Endometrial microvascular endothelial cells (primary cell): ENCODE measurements at regions not wholly inside any gene's neighbourhood (a gene's known extent, or its start where the extent isn't known, plus 50 kb on each side); places are given as distances from the start of the nearest gene placed in this dataset.

ENCODE experiments used
- in situ Hi-C: cut with HindIII; loops from 2 replicates; pipeline ENCODE4 v1.10.0; 2017; ENCODE audit warnings: low sequenced_read_pairs, low pct_unique_long_range_greater_than_20kb; ENCODE audit errors: inconsistent ontology term

DNA sequence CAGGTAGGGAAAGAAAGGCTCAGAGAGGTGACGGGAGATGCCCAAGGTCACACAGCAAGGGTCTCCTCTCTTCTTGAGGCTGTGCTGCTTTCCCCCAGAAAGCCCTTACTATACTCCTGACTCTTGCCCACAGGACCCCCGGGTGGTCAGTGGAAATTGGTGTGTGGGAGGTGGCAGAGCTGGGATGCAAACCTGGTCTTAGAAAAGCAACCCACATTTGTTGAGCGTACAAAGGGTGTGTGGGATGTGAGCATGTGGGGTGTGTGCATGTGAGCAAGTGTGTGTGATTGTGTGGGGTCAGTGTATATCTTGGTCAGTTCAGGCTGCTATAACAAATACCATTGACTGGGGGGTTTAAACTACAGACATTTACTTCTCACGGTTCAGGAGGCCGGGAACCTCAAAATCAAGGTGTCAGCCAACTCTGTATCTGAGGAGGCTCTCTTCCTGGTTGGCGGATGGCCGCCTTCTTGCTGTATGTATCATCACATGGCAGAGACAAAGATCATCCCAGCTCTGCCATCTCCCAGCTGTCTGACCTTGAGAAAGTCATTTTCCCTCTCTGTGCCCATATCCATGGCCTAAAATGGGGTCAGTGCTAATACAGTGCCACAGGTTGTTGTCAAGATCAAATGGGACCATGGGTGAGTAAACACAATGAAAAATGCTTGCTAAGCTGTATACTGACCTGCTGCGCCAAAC, 268.5 kb downstream of the PTPRU start:
- in situ Hi-C loops: no loop called here

DNA sequence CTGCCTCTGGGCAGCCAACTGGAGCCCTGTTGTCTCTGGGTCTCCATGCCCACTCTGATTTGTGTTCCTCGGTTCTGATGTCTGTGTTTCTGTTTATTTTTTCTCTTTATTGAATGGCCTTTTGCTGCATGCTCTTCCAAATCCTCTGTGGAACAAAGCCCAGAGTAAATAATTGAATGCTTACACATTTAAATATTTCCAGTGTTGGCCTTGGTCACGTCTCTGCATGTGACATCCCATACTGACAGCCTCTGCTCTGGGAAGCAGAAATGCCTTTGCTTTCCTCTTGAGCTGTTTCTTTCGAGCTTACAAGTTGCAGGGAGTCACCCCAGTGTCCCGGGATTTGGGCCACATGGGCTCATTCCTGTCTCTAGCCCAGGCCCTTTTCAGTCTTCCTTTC, 267.9 kb downstream of the PTPRU start:
- in situ Hi-C loops: no loop called here

DNA sequence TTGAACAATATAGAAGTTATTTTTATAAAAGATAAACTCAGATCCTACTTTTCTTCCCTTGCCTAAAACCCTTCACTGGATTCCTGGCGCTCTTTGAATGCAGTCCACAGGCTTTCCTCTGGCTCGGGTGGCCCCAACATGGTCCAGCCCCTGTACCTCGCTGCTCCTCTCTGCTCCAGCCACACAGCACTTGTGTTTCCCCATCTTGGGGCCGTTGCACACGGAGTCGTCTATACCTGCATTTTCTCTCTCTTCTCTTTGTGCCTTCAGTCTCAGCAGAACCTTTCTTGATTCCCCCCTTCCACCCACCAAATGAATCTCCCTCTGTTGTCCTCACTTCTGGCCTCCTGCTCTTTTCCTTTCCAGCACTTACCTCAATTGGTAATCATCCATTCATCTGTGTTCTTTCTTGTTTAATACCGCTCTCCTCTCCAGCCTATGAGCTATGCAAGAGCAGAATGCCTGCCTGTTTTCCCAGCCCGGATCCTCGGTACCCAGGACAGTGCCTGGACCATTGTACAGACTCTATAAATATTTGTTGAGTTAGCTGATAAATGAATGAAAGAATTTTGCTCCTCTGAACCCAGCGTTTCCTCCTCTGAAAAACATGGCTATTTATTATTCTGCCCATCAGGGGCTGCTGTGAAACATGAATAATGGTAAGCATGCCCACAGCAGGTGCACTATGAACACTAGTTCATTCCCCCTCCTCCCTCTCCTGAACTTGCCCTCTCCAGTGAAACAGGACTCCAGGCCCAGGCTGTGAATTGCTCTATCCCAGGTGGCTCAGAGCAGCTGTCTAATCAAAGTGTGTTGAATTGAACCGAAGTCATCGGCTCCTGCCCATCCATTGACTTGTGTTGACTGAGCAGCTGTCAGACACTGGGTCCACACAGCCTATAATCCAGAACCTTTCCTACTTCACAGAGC, 266.9 kb downstream of the PTPRU start:
- in situ Hi-C loops: no loop called here

DNA sequence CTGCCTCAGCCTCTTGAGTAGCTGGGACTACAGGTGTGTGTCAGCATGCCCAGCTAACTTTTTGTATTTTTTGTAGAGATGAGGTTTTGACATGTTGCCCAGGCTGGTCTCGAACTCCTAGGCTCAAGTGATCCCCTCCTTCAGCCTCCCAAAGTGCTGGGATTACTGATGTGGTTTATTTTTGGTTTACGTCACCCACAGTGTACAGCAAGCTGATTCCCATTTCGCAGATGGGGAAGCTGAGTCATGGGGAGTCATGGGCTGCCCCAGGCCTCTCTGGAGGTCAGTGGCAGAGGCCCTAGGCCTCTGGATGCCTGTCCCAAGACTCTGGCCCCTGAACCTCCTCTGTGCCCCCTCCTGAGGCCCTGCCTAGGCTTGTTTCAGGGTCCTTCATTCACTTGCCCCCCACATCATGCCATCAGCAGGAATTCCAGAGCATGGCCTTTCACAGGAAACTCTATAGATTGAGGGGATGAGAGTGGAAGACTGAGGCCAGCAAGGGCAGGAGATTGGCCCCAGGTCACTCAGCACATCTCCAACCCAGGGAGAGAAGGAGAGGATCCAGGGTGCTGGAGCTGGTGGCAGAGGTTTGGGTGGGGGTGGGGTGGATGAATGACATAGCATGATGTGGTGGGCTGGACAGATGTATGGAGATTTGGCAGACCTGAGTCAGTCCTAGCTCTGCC, 266.0 kb downstream of the PTPRU start:
- in situ Hi-C loops: no loop called here

DNA sequence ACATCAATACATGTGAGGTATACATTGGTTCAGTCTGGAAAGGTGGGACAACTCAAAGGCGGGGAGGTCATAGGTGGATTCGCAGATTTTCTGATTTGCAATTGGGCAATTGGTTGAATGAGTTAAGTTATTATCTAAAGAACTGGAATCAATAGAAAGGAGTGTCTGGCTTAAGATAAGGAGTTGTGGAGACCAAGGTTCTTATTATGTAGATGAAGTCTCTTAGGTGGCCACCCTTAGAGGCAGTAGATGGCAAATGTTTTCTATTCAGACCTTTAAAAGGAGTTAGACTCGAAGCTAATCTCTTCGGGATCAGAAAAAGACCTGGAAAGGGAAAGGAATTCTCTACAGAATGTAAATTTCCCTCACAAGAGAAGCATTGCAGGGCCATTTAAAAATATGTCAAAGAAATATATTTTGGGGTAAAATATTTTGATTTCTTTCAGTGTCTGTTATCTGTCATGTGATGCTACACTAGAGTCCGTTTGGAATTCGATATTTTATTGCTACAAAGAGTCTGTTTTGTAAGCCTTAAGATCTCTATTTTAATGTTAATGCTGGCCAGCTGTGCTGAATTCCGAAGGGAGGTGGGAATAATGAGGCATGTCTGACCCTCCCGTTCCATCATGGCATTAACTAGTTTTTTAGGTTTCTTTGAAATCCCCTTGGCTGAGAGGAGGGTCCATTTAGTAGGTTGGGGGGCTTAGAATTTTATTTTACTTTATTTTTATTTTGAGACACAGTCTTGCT, 265.1 kb downstream of the PTPRU start:
- in situ Hi-C loops: no loop called here

DNA sequence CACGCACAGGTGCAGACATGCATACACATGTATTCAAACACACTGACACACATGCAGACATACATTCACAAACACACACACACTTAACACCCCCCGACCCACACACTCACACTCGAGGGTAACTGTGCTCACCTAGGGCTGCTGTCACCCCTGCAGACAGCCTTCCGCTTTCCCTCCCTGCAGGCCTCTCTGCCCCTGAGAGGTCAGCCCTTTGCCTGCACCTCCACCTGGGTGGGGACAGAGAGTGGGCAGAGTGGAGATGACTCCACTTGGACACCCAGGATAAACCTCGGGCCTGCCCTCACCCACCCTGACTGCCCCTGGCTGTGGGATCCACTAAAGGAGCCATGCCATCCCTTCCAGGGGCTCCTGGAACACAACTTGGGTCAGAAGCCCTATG, 264.3 kb downstream of the PTPRU start:
- in situ Hi-C loops: no loop called here

DNA sequence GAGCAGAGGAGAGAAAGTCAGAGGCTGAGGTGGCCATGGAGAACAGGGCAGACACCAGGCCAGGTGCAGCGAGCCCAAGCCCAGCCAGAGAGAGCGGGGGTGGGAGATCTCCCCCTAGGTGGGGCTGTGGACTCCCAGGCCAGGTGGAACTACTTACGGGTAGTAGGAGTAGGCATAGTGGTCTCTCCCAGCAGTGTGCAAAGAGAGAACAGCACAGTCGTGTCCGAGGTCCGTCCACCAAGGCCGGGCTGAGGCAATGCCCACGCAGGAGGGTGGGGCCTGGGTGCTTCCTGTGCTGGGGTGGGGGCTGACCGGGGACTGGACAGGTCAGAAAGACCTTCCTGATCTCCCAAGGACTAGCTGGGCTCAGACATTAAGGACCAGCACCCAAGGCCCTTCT, 263.7 kb downstream of the PTPRU start:
- in situ Hi-C loops: no loop called here

DNA sequence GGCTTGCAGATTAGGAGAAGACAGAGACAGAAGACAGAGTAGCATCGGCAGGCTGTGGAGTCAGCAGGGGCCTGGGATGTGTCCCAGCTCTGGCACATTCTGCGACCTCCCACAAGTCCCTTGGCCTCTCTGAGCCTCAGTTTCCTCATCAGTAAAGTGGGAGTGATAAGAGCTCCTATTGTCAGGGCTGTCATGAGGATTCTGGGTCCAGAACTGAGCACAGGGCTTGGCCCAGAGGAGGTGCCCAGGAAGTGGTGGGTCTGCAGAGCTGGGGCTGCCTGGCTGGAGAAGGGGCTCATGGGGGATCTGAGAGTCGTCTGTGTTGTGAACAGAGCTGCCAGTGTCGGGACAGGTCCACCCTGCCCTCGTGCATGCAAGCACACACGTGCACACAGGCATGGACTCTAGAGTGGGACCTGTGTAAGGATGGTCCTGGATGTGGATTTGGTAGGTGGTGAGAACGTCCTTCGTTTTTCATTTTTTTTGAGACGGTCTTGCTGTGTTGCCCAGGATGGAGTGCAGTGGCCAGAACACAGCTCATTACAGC, 262.9 kb downstream of the PTPRU start:
- in situ Hi-C loops: no loop called here

DNA sequence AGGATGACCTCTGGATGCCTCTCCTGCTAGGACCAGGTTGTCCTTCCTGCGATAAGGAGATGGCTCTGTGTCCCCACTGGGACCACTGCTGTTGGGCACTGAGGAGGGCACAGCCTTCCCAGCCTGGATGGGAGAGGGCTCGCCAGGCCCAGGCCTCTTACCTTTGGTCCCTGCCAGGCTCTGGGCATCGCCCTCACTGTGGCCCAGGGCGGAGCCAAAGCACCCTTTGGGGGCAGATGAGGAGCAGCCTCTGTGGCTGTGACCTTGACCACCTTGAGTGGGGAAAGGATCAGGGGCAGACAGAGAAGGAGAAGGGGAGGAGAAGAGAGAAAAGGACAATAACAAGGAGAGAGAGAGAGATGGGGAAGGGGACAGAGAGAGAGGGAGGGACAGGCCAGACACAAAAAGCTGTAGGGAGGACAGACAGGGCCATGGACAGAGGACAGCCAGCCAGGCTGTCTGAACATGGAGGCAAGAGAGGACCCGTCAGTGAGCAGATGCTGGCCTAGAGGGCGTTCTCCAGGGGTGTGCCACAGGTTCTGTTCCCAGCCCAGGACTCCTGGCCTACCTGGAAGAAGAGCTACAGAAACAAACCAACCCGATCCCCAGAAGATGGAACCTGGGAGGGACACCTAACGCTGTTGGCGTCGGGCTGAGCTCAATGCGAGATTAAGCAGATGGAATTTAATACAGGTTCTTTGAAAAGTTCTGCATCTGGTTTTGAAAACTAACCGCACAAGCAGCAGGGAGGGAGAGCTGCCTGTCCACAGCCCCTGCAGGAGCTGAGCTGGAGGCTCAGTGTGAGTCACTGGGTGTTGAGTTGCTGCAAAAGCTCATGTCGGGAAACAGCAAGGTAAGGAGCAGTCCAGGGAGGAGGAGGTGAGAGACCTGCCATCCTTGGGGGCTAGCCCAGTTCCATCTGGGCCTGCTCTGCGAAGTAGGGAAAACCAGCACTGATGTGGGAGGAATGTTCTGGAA, 262.1 kb downstream of the PTPRU start:
- in situ Hi-C loops: no loop called here

DNA sequence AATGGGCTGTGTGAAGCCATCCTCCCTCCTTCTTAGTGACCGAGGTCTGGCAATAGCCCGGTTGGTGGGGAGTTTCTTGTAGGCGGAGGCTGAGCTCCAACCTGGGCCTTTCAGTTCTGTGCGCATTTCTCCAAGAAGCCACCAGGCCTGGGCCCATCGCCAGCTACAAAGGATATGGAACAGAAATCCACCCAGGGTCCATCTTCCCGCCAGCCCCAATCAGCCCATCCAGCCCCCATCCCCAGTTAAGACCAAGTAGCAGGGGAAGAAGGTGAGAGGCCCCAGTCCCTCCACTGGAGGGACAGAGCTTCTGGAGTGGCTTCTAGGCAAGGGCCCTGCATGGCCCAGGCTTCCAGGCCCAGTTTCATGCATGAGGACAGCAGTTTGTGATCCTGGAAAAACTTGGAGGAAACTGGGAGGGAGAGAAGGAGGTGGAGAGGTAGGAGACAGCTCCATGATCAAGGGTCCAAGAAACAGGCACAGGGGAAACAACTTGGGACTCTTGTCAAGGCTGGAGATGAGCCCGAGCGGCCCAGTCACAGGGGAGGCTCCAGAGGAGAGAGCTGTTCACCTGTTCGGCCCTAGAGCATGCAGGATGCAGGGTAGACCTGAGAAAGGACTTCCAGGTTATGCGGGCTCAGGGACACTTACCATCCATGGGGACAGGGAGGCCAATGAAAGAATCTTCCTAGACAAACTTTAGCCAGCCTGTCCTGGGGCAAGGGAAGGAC, 261.2 kb downstream of the PTPRU start:
- in situ Hi-C loops: no loop called here

DNA sequence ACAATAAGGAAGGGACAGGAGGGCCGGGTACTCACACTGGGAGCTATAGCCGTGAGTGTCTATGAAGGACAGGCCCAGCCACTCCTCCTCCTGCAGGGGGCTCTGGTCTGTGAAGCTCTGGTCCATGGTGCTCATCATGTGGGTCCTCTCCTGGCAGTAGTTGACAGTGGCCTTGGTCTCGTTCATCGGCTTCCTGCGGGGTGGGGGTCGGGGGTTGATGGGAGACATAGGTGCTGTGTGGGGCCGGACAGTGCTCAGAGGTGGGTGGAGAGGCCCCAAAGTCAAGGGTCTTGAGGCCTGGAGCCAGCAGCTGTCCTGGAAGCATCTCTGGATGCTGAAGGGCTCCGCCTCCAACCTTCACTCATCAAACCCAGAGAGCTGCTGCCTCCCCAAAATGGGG, 260.4 kb downstream of the PTPRU start:
- in situ Hi-C loops: no loop called here

DNA sequence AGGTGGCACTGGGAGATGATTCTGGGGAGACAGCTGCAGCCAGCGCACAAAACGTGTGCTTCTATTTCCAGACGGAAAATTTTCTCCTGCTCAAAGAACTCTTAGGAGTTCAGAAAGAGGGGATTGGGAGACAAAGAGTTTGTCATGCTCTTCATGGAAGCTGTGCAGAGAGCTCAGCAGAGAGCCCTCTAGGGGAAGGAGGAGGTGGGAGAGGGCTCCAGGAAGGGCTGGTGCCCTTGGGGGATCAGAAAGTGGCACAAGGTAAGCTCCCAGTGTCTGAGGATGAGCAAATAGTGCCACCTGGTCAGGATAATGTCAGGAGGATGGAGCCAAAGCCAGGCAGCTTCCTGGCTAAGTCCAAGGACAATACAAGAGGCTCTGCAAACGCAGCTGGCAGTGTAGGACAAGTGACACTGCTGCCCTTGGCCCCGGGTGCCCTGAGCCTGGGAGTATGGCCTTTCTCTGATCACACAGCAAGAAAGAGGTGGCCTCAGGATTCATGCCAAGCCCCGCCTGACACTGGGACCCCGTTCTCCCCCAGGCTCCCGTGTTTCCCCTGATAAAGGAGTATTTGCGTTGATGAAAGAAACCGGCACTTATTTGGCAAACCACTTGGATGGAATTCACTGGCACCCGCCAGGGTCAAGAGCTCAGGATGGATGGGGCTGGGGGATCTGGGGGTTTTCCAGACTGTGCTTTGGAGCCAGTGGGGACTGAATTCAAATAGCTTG, 254.0 kb downstream of the PTPRU start:
- in situ Hi-C loops: no loop called here

DNA sequence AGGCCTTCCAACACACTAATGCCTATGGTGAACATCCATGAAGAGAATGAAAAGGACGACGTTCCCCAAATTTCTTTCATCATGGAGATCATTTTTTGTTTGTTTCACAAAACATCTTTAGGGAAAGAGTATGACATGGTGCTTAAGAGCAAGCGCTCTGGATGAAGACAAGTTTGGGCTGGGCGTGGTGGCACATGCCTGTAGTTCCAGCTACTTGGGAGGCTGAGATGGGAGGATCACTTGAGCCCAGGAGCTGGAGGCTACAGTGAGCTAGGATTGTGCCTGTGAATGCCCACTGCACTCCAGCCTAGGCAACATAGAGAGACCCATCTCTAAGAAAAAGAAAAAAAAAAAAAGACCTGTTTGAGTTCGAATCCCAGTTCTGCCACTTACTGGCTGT, 253.1 kb downstream of the PTPRU start:
- in situ Hi-C loops: no loop called here

DNA sequence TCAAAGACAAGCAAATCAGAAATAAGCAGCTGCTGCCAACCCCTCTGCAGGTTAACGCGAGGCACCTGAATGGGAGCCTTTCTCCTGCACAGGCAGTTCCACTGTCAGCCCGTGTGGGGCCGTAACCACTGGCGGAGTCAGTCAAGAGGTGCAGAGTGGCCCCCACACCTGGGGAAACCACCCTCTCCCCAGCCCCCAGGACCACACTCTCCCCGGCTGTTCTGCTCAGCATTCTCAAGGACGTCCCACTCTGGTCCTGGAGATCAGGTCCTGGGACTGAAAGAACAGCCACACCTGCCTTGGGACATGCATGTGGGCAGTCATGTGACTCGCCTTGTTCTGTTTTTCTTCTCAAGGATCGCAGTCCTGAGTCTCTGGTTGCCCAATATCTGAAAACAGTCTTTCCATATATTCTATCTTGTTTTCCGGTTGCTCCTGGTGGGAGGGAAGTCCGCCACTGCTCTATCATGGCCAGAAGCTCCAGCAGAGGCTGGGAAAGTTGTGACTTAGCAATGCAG, 252.5 kb downstream of the PTPRU start:
- in situ Hi-C loops: no loop called here

DNA sequence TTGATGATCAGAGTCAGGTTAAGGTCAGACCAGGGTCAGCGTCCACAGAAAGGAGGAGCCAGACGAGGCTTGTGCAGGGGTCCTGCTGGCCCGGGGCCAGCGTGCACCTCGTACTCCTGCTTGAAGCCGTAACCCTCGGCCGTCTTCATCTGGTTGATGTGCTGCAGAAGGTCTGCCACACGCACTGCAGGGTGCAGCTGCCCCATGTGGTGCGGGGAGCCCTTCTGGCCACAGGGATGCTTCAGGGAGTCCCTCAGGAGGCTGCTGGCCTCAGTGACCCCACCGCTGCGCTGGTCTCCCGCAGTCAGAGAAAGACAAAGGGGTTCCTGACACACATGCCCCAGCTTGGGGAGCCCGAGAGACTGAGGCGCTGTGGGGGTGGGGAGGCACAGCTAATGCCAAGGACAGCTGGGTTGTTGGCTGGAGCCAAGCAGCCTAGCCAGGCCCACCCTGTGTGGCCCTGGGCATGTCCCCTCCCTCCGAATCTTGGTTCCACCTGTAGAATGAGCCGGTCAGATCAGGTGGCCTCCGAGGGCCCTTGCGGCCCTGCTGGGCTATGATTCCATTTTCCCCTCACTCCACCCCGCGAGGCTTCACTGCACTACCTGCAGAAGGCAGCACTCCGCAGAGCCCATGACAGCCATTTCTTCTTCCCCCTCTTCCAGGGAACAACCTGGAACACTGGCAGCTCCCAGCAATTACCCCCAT, 251.9 kb downstream of the PTPRU start:
- in situ Hi-C loops: no loop called here

DNA sequence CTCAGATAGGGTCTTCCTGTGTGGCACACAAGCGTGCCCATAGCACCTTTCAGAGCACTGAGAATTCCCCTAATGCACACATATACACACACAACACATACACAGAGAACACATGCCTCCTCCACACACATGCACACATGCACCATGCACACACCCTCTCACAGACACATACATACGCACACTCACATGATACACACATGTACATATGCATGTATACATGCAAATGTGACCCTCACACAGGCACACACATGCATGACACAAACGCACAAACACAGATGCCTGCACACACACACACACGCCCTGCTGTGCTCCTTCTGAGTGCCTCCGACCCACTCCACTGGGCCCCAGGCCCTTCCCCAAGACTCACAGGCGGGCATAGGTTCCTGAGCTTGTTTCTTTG, 251.0 kb downstream of the PTPRU start:
- in situ Hi-C loops: no loop called here
